Trophoblast cell (in vitro differentiated cells and primary cell): ENCODE measurements at regions not wholly inside any gene's neighbourhood (a gene's known extent, or its start where the extent isn't known, plus 50 kb on each side); places are given as distances from the start of the nearest gene placed in this dataset.

Source experiments
- DNase-seq, 2 donors: peaks; one replicate each; pipeline ENCODE4 v3.0.0-alpha.2; 2016
- H2AFZ ChIP-seq: 2 replicates; pipeline ENCODE4 v1.6.1; 2013; ENCODE audit warnings: low read length, moderate library complexity, mild to moderate bottlenecking; ENCODE audit not compliant: insufficient read depth, poor library complexity
- H2AK5ac ChIP-seq: 2 replicates; pipeline ENCODE4 v1.6.1; 2013; ENCODE audit warnings: mild to moderate bottlenecking, low read length
- H2BK120ac ChIP-seq: 2 replicates; pipeline ENCODE4 v1.6.1; 2013; ENCODE audit warnings: low read length, mild to moderate bottlenecking, moderate library complexity; ENCODE audit not compliant: insufficient read depth, poor library complexity
- H2BK12ac ChIP-seq: 2 replicates; pipeline ENCODE4 v1.6.1; 2013; ENCODE audit warnings: mild to moderate bottlenecking, low read length, moderate library complexity
- H2BK5ac ChIP-seq: 2 replicates; pipeline ENCODE4 v1.6.1; 2013; ENCODE audit warnings: low read length, low read depth, moderate library complexity, mild to moderate bottlenecking; ENCODE audit not compliant: poor library complexity
- H3K14ac ChIP-seq: 2 replicates; pipeline ENCODE4 v1.6.1; 2013; ENCODE audit warnings: mild to moderate bottlenecking, low read length
- H3K18ac ChIP-seq: 2 replicates; pipeline ENCODE4 v1.6.1; 2013; ENCODE audit warnings: mild to moderate bottlenecking, low read length
- H3K23ac ChIP-seq: 2 replicates; pipeline ENCODE4 v1.6.1; 2013; ENCODE audit warnings: low read length
- H3K27ac ChIP-seq: 2 replicates; pipeline ENCODE4 v1.5.1; 2013; ENCODE audit warnings: low read depth, mild to moderate bottlenecking, inconsistent platforms, low read length, moderate library complexity
- H3K27me3 ChIP-seq: 2 replicates; pipeline ENCODE4 v1.6.1; 2013; ENCODE audit warnings: inconsistent platforms, mild to moderate bottlenecking, low read length, moderate library complexity; ENCODE audit not compliant: insufficient read depth
- H3K36me3 ChIP-seq, 2 experiments: 1 replicate in 1 of 2; 2 replicates in 1 of 2; pipeline ENCODE4 v1.6.1; 2013; ENCODE audit warnings: low read length in 2 of 2, mild to moderate bottlenecking in 2 of 2, moderate library complexity in 1 of 2; ENCODE audit not compliant: insufficient read depth in 2 of 2, control insufficient read depth in 1 of 2
- H3K4ac ChIP-seq: 2 replicates; pipeline ENCODE4 v1.6.1; 2013; ENCODE audit warnings: low read depth, mild to moderate bottlenecking, low read length, moderate library complexity
- H3K4me1 ChIP-seq, 2 experiments: 1 replicate in 1 of 2; 2 replicates in 1 of 2; pipeline ENCODE4 v1.6.1; 2013; ENCODE audit warnings: low read length in 2 of 2, mild to moderate bottlenecking in 2 of 2, moderate library complexity in 1 of 2; ENCODE audit not compliant: insufficient read depth in 2 of 2, control insufficient read depth in 1 of 2
- H3K4me2 ChIP-seq: 2 replicates; pipeline ENCODE4 v1.6.1; 2013; ENCODE audit warnings: inconsistent platforms, mild to moderate bottlenecking, low read length, moderate library complexity
- H3K4me3 ChIP-seq: 2 replicates; pipeline ENCODE4 v1.5.1; 2013; ENCODE audit warnings: mild to moderate bottlenecking, low read depth, low read length, inconsistent platforms
- H3K79me1 ChIP-seq: one replicate; pipeline ENCODE4 v1.6.1; 2013; ENCODE audit warnings: low read length
- H3K79me2 ChIP-seq: 2 replicates; pipeline ENCODE4 v1.6.1; 2013; ENCODE audit warnings: low read length, mild to moderate bottlenecking; ENCODE audit not compliant: control insufficient read depth, insufficient read depth, poor library complexity
- H3K9ac ChIP-seq: 2 replicates; pipeline ENCODE4 v1.6.1; 2013; ENCODE audit warnings: mild to moderate bottlenecking, low read length
- H3K9me3 ChIP-seq: 2 replicates; pipeline ENCODE4 v1.6.1; 2013; ENCODE audit warnings: low read depth, mild to moderate bottlenecking, control low read depth, inconsistent platforms, low read length; ENCODE audit not compliant: insufficient read depth
- H4K12ac ChIP-seq: 2 replicates; pipeline ENCODE4 v1.6.1; 2013; ENCODE audit warnings: low read depth, mild to moderate bottlenecking, low read length, moderate library complexity
- H4K8ac ChIP-seq: 2 replicates; pipeline ENCODE4 v1.6.1; 2013; ENCODE audit warnings: low read depth, mild to moderate bottlenecking, low read length, moderate library complexity
- H4K91ac ChIP-seq: one replicate; pipeline ENCODE4 v1.6.1; 2013; ENCODE audit warnings: low read depth, mild to moderate bottlenecking, low read length, moderate library complexity
- WGBS: extraction: QIAGEN DNeasy Blood & Tissue Kit; methylation state at CpG from one replicate; pipeline ENCODE4 v1.1.7; 2013; ENCODE audit warnings: missing lambda C conversion rate; ENCODE audit not compliant: insufficient read length, insufficient coverage; ENCODE audit errors: extremely low coverage; 5-methylcytosine and 5-hydroxymethylcytosine counted together

DNA sequence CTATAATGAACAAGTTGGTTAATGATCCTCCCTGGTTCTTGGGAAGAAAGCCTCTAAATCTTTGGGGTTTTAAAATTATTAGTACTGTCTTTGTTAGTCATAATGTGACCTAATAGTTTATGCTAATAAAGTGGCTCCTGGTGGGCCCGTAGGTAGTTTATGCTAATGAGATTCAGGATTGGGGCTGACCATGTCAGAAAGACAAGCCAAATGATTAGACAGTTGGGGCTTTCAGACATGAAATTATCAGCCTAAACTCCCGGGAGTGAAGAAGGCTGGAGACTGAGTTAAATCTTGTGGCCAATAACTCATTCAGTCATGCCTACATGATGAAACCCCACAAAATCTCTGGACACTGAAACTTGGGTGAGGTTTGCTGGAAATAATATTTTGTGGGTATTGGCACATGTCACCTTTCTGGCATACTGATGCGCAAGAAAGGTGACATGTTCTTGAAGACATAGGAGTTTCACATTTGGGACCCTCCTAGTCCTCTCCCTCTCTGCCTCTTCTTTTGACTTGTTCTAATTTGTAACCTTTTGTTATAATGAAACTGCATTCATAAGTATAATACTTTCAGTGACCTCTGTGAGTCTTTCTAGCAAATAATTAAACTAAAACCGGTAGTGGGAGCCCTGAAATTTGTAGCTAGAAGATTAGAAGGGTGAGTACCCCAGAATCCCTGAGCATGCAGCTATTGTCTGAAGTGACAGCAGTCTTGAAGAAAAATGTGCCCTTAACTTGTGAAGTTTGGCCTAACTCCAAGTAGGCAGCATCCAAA lies 196.8 kb upstream of the FSTL5 start:
- Histone ChIP-seq H3K4ac (no peak overlapping the region), H4K12ac (no peak overlapping the region), H3K79me2 (no peaks in the 10 kb centered on the region), H3K36me3 (no peaks in the 10 kb centered on the region), H4K91ac (no peak overlapping the region), H3K4me3 (no peak overlapping the region), H3K4me1 (no peaks in the 10 kb centered on the region), H2AFZ (no peak overlapping the region), H2BK120ac (no peak overlapping the region), H3K27ac (no peak overlapping the region), H3K18ac (no peak overlapping the region), H2AK5ac (no peak overlapping the region), H3K9me3 (no peaks in the 10 kb centered on the region), H3K14ac (no peak overlapping the region), H3K9ac (no peak overlapping the region), H3K27me3 (no peaks in the 10 kb centered on the region), H4K8ac (no peak overlapping the region), H2BK5ac (no peak overlapping the region), H3K4me2 (no peak overlapping the region), H3K23ac (no peak overlapping the region), H2BK12ac (no peak overlapping the region), H3K79me1 (no peaks in the 10 kb centered on the region)
- no peak for DNase-seq
- WGBS, result no CpG with 5 or more reads among the region's 4 CpGs

DNA sequence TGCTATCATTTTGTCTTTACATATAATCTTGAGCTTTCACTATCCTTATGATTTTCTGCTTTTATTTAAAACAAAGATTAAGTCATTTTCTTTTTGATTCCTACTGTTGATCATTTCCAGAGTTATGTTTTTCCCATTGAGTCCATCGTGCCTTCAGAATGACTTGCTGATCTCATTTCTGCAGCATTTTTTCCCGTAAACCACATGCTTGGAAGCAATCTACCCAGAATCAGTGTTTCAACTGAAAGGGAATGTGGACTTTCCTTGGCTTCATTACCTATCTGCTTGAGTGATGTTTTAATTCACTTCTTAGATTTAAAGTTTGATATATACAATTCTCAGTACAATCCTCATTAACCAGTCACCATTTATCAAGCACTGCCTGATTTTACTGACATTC lies 192.4 kb upstream of the FSTL5 start:
- Histone ChIP-seq H4K91ac (no peak overlapping the region), H4K8ac (no peak overlapping the region), H3K4me1 (no peaks in the 10 kb centered on the region), H3K27me3 (no peaks in the 10 kb centered on the region), H4K12ac (no peak overlapping the region), H2BK12ac (no peak overlapping the region), H2AFZ (no peak overlapping the region), H3K36me3 (no peaks in the 10 kb centered on the region), H3K14ac (no peak overlapping the region), H3K27ac (no peak overlapping the region), H2BK5ac (no peak overlapping the region), H2BK120ac (no peak overlapping the region), H3K4me2 (no peak overlapping the region), H3K79me1 (no peaks in the 10 kb centered on the region), H3K4me3 (no peak overlapping the region), H3K79me2 (no peaks in the 10 kb centered on the region), H3K18ac (no peak overlapping the region), H3K9ac (no peak overlapping the region), H2AK5ac (no peak overlapping the region), H3K9me3 (no peaks in the 10 kb centered on the region), H3K23ac (no peak overlapping the region), H3K4ac (no peak overlapping the region)
- WGBS, result no CpG with 5 or more reads among the region's 2 CpGs
- DNase-seq, result peak; percentile 6 to 42

DNA sequence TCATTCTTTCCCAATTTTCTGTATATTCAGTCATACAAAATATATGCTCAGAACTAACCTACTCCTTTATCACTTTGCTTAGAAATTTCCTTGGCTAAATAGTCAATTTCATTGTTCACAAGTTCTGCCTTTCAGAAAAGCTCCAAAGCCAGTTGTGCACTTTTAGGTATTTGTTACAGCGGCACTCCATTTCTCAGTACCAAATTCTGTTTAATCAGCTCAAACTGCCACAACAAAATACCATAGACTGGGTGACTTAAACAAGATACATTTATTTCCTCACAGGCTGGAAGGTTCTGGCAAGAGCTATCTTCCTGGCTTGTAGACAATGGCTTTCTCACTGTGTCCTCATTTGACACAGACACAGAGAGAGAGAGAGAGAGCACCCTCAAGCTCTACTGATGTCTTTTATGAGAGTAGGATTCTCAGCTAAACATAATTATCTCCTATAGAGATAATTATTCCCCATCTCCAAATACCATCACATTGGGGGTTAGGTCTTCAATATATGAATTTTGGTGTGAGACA lies 188.8 kb upstream of the FSTL5 start:
- Histone ChIP-seq H3K4me2 (no peak overlapping the region), H2AK5ac (no peak overlapping the region), H2BK120ac (no peak overlapping the region), H4K12ac (no peak overlapping the region), H3K27me3 (no peaks in the 10 kb centered on the region), H3K79me2 (no peaks in the 10 kb centered on the region), H4K91ac (no peak overlapping the region), H2AFZ (no peak overlapping the region), H3K4ac (no peak overlapping the region), H3K4me1 (no peaks in the 10 kb centered on the region), H2BK12ac (no peak overlapping the region), H3K9ac (no peak overlapping the region), H3K36me3 (no peaks in the 10 kb centered on the region), H3K79me1 (no peaks in the 10 kb centered on the region), H3K23ac (no peak overlapping the region), H3K9me3 (no peaks in the 10 kb centered on the region), H3K14ac (no peak overlapping the region), H2BK5ac (no peak overlapping the region), H3K4me3 (no peak overlapping the region), H3K18ac (no peak overlapping the region), H4K8ac (no peak overlapping the region), H3K27ac (no peak overlapping the region)
- DNase-seq, result no peak
- WGBS, result no CpG with 5 or more reads among the region's 1 CpG

DNA sequence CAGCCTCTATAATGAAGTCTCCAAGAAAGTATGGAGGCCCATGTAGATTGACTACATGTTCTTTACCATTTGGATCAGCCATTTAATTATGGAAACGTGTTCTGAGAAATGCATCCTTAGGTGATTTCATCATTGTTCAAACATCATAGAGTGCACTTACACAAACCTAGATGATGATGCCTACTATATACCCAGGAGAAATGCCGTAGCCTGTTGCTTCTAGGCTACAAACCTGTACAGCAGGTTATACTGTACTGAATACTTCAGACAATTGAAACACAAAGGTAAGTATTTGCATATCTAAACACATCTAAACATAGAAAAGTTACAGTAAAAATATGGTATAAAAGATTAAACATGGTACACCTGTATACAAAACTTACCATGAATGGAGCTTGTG lies 186.5 kb upstream of the FSTL5 start:
- Histone ChIP-seq H3K27me3 (no peaks in the 10 kb centered on the region), H2AK5ac (no peak overlapping the region), H2BK120ac (no peak overlapping the region), H3K4me3 (no peak overlapping the region), H3K4me1 (no peaks in the 10 kb centered on the region), H3K4me2 (no peak overlapping the region), H3K27ac (no peak overlapping the region), H3K9me3 (no peaks in the 10 kb centered on the region), H4K12ac (no peak overlapping the region), H3K9ac (no peak overlapping the region), H3K79me1 (no peaks in the 10 kb centered on the region), H3K79me2 (no peaks in the 10 kb centered on the region), H3K23ac (no peak overlapping the region), H3K36me3 (no peaks in the 10 kb centered on the region), H2BK12ac (no peak overlapping the region), H2AFZ (no peak overlapping the region), H3K18ac (no peak overlapping the region), H2BK5ac (no peak overlapping the region), H4K8ac (no peak overlapping the region), H4K91ac (no peak overlapping the region), H3K14ac (no peak overlapping the region), H3K4ac (no peak overlapping the region)
- WGBS, result no CpG with 5 or more reads among the region's 2 CpGs
- peak; percentile 2 to 75 for DNase-seq
